HCEC 1CT (cell line): ENCODE measurements at regions not wholly inside any gene's neighbourhood (a gene's known extent, or its start where the extent isn't known, plus 50 kb on each side); places are given as distances from the start of the nearest gene placed in this dataset.

Source experiments
- DNase-seq: peaks from one replicate; pipeline ENCODE4 v3.0.0-alpha.2; 2017

- DNase-seq, result no peak
Measured at GRCh38 chr4:129350834-129351721, 255.1 kb downstream of the C4orf33 start.

GRCh38 chr4:129352480-129352879, 256.5 kb downstream of the C4orf33 start:
- DNase-seq, result no peak

GRCh38 chr4:129353490-129353889, 257.5 kb downstream of the C4orf33 start:
- no peak for DNase-seq

- DNase-seq, result no peak
Measured at GRCh38 chr4:129355031-129355430, 259.1 kb downstream of the C4orf33 start.

DNA sequence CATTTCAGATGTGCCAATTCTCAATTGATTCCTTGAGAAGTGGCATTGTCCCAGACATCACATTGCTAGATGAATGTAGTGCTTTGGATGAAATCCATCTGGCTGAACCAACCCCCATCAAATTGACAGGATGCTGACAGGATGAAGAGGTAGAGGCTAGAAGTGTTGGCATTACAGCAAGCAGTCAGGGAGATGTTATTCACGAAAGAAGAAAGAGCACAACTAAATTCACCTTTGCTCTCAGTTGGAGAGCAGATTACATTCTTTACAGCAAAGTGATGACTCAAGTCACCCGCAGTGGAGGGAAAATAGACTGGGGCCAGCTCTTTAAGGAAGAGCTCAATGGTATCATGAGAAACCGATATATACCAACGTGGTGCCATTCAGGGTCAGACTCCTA, 259.6 kb downstream of the C4orf33 start:
- DNase-seq, result peak; percentile 18

DNA sequence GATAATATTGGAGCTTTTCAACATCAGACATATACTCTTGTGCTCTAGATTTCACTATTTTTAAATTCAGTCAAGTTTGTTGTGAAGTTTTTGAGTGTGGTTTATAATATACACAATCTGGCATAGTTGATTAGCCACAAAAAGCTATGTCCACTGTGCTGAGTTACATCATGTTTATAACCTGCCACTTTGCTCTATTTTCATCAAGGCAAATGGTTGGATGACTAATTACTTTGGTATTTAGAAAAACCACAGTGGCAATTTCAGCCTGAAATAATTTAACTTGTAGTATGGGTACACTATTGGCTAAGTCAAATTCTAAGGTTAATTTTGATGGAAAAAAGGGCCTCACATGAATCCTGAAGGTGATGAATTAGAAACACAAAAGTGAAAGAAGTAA, 262.6 kb downstream of the C4orf33 start:
- peak; percentile 62 for DNase-seq

DNA sequence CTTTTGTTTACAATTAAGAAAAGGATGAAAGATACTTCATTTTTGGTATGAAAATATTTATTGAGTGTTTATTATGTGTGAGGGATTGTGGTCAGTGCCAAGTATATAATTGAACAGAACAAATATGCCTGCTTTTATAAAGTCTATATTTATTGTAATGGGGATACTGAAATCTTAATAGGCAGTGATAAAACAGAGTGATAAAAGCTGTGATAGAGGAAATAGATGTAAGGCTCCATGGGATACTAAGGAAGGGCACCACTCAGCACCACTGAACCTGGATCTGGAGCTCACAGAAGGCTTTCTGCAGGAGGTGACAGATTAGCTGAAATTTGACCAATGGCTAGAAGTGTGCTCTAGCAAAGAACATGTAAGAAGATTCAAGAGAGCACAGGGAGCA, 263.5 kb downstream of the C4orf33 start:
- DNase-seq, result no peak

DNA sequence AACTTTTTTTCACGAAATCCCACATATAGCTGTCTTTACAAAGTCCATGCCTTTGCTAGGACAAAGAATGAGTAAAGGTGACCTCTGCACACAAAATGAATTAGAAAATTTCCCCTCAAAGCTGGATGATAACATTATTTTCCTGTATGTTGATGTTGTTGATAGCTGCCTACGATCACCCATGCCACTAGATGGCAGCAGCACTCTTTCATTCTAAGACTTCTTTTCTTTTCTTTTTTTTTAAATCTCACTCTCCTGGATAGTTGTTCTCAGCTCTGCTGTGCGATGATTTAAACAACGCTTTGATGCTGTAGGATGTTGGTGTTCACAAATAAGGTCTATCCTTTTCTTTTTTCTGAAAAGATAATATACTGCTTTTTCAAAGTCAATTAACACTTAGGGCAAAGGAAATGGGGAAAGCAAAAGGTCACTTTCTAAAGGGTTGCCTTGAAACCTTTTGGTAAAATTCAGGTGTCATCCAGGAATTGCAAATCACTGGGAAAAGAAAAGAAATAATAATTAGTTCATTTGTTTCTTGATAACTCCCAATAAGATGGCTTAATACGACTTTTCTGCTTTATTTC, 266.8 kb downstream of the C4orf33 start:
- DNase-seq, result peak; percentile 51

- DNase-seq, result no peak
Measured at GRCh38 chr4:129364747-129365452, 268.9 kb downstream of the C4orf33 start.

- DNase-seq, result no peak
Measured at GRCh38 chr4:129369361-129370010, 273.5 kb downstream of the C4orf33 start.

DNA sequence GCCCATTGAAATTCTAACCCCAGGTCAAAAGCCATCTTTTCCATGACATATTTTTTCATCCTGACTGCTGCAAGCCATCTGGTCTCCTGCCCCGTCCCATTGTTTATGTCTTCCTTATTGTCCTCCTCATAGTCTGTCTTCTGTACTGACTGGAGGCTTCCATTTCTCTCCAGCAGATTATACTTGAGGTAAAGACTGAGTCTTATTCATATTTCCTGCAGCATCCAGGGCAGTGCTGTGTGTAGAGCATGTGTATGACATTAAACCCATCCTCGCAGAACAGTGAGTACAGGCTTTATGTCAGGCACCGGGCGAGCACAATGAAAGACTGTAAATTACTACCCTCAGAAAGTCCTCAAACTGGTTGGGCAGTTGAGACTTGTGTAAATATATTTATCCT, 275.1 kb downstream of the C4orf33 start:
- DNase-seq, result no peak

GRCh38 chr4:129371926-129372325, 276.0 kb downstream of the C4orf33 start:
- no peak for DNase-seq

DNA sequence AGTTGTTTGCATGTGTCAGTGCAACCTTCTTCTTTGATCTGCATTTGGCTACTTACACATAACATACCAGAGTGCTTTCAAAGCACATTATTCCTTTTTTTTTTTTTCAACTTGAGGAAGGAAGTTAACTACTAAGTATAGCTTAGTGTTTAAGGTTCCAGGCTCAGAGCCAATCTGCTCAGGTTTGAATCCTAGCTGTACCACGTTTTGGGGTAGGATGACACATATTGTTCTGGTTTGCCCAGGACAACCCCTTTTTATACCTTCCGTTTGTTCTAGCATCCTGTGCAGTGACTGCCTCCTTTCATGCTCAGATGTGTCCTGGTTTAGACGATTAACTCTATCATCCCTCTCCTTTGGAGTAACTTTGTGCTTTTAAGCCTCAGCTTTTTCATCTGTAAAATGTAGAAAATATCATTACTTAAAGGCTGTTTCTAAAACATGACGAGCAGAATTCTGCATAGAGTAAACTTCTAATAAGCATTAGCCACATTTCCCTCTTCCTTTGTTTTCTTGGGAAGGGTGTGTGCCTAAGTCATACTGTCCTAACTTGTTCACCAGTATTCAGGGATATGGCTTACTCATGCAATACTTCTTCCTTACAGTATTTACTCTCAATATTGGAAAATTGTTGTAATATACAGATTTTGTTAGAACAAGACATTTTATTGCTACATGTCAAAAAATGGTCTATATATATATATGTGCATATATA, 281.3 kb downstream of the C4orf33 start:
- DNase-seq, result no peak

DNA sequence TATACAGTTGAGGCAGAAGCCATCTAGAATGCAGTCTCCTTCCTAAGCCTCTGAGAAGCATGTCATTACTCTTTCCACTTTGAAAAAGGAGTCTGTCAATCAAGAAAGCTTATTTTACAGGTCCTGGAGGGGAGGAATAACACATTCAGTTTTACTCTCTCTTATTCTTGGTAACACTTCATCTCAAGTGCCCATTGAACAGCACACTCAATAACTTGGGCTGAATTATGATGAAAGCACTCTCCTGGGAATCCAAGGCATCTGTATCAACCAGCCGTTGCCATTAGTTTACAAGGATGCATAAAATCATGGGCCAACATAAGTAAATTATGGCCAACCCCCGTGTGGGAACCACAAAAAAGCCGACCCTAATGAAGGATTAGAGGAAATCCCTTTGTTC, 282.4 kb downstream of the C4orf33 start:
- DNase-seq, result no peak

DNA sequence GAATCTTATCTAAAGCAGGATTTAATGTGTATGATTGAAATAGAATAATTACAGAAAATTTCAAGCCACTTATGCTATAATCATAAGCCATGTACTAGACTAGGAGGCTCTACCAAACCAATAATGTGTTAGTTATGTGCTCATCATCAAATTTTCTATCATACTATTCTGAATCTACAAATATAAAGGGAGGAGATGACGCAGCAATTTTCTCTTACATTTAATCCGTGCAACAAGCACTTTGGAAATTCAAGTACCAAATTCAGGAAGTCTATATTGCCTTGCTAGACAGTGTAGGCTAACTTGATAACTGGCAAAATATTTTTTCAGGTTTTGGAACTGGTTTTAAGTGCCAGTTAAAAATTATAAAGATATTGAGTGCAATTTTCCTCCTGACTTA, 283.5 kb downstream of the C4orf33 start:
- DNase-seq, result no peak

GRCh38 chr4:129384974-129385373, 289.0 kb downstream of the C4orf33 start:
- no peak for DNase-seq

DNA sequence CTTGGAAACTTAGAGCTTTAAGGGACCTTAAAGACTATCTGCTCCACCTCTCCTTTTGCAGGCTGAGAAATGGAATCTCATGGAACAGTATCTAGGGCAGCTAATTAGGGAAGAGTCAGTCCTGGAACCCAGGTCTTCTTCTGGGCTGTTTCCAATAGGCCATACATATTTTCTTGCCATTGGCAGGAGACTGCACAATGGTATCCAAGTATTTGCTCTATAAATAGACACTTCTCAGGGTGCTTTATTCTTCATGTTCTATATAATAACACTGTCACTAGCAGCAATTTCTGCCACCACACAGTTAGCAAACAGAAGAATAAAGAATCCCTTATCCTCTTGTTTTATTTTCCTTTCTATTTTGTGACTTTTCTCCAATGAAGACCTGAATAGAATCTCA, 291.7 kb downstream of the C4orf33 start:
- no peak for DNase-seq

DNA sequence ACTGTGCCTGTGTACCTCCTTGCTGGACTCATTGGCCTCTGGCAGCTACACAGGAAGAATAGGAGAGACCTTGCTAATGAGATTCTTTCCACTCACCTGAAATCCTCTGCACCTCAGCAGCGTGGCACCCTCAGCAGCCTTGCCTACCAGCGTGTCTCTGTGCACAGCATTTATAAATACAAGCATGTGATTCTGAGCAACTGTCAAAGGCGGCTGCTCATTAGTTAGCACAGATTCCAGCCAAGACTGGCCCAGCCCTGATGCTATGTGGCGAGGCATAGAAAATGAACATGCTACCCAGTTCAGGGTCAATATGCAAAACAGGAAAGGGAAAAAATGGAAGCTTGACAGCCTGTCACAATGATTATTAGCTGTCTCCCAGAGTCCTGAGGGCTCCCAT, 298.0 kb downstream of the C4orf33 start:
- DNase-seq, result no peak

GRCh38 chr4:129394635-129395034, 298.7 kb downstream of the C4orf33 start:
- DNase-seq, result no peak

- no peak for DNase-seq
Measured at GRCh38 chr4:129403848-129404247, 307.9 kb downstream of the C4orf33 start.

DNA sequence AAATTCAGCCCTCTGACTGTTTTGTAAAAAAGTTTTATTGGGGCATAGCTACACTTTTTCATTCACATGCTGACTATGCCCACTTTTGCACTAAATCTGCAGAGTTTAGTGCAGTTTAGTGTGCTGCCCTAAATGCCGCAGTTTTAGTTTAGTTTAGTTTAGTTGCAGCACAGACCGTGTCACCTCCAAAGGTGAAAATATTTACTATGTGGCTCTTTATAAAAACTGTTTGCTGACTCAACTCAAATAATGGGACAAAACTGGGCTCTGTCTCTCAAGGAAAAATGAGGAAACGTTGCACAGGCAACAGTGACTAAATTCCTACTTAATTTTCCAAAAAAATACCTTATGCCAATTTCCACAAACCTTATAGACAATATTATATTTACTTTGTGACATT, 314.2 kb downstream of the C4orf33 start:
- DNase-seq, result no peak

GRCh38 chr4:129415004-129415403, 319.1 kb downstream of the C4orf33 start:
- DNase-seq, result no peak

DNA sequence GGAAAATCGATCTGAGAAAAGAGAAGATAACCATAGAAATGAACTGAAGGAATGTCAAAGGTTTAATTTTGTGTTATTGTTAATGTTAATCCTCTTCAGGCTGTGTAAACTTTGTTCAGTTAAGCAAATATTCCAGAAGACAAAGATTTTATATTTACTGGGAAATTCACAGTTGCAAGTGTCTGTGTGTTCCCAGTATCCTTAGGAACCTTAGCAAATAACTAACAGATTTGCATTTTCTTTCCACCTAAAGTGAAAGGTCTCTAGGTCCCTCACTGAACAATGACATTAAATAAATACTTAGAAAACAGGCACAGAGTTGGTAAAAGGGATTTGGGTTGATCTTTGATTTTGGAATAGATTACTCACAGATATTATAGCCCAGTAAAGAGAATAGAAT, 324.7 kb downstream of the C4orf33 start:
- no peak for DNase-seq
